ENCODE measurements at regions not wholly inside any gene's neighbourhood (a gene's known extent, or its start where the extent isn't known, plus 50 kb on each side); places are given as distances from the start of the nearest gene placed in this dataset.

DNA sequence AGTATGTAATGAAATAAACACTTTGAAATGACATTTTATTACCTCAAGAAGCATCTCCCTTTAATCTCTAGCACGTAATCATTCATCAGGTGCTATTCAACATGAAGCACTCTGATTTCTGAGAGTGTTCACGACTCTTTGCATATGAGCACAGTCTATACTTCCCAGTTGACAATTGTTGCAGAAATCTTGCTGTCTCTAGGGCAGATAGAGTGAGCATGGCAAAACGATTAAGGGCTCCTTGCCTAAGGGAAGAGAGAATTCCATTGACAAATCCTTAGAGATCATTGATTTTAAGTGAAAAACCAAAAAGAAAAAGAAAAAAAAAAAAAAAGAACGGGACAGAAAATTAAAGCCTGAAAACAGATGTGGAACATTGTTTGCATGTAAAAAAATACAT lies 107.6 kb downstream of the C12orf50 start:
- TF ChIP-seq, protein P1, sequence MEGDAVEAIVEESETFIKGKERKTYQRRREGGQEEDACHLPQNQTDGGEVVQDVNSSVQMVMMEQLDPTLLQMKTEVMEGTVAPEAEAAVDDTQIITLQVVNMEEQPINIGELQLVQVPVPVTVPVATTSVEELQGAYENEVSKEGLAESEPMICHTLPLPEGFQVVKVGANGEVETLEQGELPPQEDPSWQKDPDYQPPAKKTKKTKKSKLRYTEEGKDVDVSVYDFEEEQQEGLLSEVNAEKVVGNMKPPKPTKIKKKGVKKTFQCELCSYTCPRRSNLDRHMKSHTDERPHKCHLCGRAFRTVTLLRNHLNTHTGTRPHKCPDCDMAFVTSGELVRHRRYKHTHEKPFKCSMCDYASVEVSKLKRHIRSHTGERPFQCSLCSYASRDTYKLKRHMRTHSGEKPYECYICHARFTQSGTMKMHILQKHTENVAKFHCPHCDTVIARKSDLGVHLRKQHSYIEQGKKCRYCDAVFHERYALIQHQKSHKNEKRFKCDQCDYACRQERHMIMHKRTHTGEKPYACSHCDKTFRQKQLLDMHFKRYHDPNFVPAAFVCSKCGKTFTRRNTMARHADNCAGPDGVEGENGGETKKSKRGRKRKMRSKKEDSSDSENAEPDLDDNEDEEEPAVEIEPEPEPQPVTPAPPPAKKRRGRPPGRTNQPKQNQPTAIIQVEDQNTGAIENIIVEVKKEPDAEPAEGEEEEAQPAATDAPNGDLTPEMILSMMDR (IDR thresholded peaks at IDR 0.05) = no peak
- TF ChIP-seq POLR2A (IDR thresholded peaks at IDR 0.05) = no peak
